Neural progenitor cell (in vitro differentiated cells): ENCODE measurements at regions not wholly inside any gene's neighbourhood (a gene's known extent, or its start where the extent isn't known, plus 50 kb on each side); places are given as distances from the start of the nearest gene placed in this dataset.

Experiments
- DNase-seq: peaks from one replicate; pipeline ENCODE4 v3.0.0-alpha.2; 2016; ENCODE audit warnings: low spot score
- H2AFZ ChIP-seq: fragments of 200-600 bp; sonication (generic); replicated peaks from 2 replicates; pipeline ENCODE4 v1.6.1; 2016; ENCODE audit warnings: antibody characterized with exemption
- H3F3A ChIP-seq: fragments of 200-600 bp; sonication (generic); 2 replicates; pipeline ENCODE4 v1.6.1; 2016; ENCODE audit warnings: antibody characterized with exemption, low read depth
- H3K27ac ChIP-seq: fragments of 200-600 bp; sonication (generic); 2 replicates; pipeline ENCODE4 v1.5.1; 2016; ENCODE audit warnings: mild to moderate bottlenecking
- H3K27me3 ChIP-seq: fragments of 200-600 bp; sonication (generic); 2 replicates; pipeline ENCODE4 v1.6.1; 2016; ENCODE audit warnings: mild to moderate bottlenecking, moderate library complexity
- H3K36me3 ChIP-seq: fragments of 200-600 bp; sonication (generic); 2 replicates; pipeline ENCODE4 v1.5.1; 2016
- H3K4me1 ChIP-seq: fragments of 200-600 bp; sonication (generic); 2 replicates; pipeline ENCODE4 v1.6.1; 2016; ENCODE audit warnings: mixed run types
- H3K4me2 ChIP-seq: fragments of 200-600 bp; sonication (generic); 2 replicates; pipeline ENCODE4 v1.6.1; 2016
- H3K4me3 ChIP-seq: fragments of 200-600 bp; sonication (generic); 2 replicates; pipeline ENCODE4 v1.5.1; 2016
- H3K79me2 ChIP-seq: fragments of 200-600 bp; sonication (generic); 2 replicates; pipeline ENCODE4 v1.6.1; 2016; ENCODE audit warnings: low read depth
- H3K9ac ChIP-seq: fragments of 200-600 bp; sonication (generic); 2 replicates; pipeline ENCODE4 v1.6.1; 2016
- H3K9me3 ChIP-seq: fragments of 200-600 bp; sonication (generic); 2 replicates; pipeline ENCODE4 v1.5.1; 2016; ENCODE audit warnings: low read depth
- H4K20me1 ChIP-seq: fragments of 200-600 bp; sonication (generic); 2 replicates; pipeline ENCODE4 v1.6.1; 2016; ENCODE audit warnings: low read depth
- H3K27ac Mint-ChIP-seq: 3 replicates; pipeline ENCODE4 v1.8.0; 2021; ENCODE audit warnings: mixed read lengths
- H3K27me3 Mint-ChIP-seq: 2 replicates; pipeline ENCODE4 v1.8.0; 2022; ENCODE audit warnings: low read depth, mild to moderate bottlenecking, inconsistent platforms, moderate library complexity, mixed read lengths; ENCODE audit not compliant: insufficient read depth
- H3K36me3 Mint-ChIP-seq: 3 replicates; pipeline ENCODE4 v1.8.0; 2021; ENCODE audit warnings: mixed read lengths
- H3K4me1 Mint-ChIP-seq: 3 replicates; pipeline ENCODE4 v1.8.0; 2021; ENCODE audit warnings: mixed read lengths
- H3K4me3 Mint-ChIP-seq: 3 replicates; pipeline ENCODE4 v1.8.0; 2021; ENCODE audit warnings: mild to moderate bottlenecking, moderate library complexity, mixed read lengths
- H3K9me3 Mint-ChIP-seq: 3 replicates; pipeline ENCODE4 v1.8.0; 2020; ENCODE audit warnings: mixed read lengths
- CTCF ChIP-seq: fragments of 200-600 bp; sonication (generic); IDR thresholded peaks from 2 replicates; pipeline ENCODE4 v1.5.1; 2017; ENCODE audit warnings: antibody characterized with exemption, mild to moderate bottlenecking
- EZH2 ChIP-seq: fragments of 200-600 bp; sonication (generic); IDR thresholded peaks from 2 replicates; pipeline ENCODE4 v1.6.1; 2017; ENCODE audit warnings: antibody characterized with exemption, mild to moderate bottlenecking, moderate library complexity
- EZH2phosphoT487 ChIP-seq: fragments of 200-600 bp; sonication (generic); IDR thresholded peaks from 2 replicates; pipeline ENCODE4 v1.6.1; 2017; ENCODE audit warnings: antibody characterized with exemption

- no peaks in the 10 kb centered on the region for H3K36me3 ChIP-seq
- DNase-seq: peak; percentile 57
- H3K9ac ChIP-seq: no peak overlapping the region
- H3K36me3 Mint-ChIP-seq: no peaks in the 10 kb centered on the region
- H3K4me1 ChIP-seq: no peaks in the 10 kb centered on the region
- H3K79me2 ChIP-seq: no peaks in the 10 kb centered on the region
- no peaks in the 10 kb centered on the region for H3K4me1 Mint-ChIP-seq
- no peak overlapping the region for H3K27ac ChIP-seq
- no peak overlapping the region for H3K4me3 ChIP-seq
- H3K27me3 Mint-ChIP-seq: peaks cover 5% of the 10 kb centered on the region
- H4K20me1 ChIP-seq: no peaks in the 10 kb centered on the region
- H3K4me3 Mint-ChIP-seq: no peak overlapping the region
- peaks cover 16% of the 10 kb centered on the region for H3K9me3 Mint-ChIP-seq
- no peak overlapping the region for H3K27ac Mint-ChIP-seq
- no peak overlapping the region for H2AFZ ChIP-seq
- no peak overlapping the region for H3K4me2 ChIP-seq
- no peaks in the 10 kb centered on the region for H3K27me3 ChIP-seq
- no peaks in the 10 kb centered on the region for H3K9me3 ChIP-seq
- TF ChIP-seq EZH2phosphoT487: no peak
- peak; percentile 67 for TF ChIP-seq CTCF
- no peaks in the 10 kb centered on the region for H3F3A ChIP-seq
Observed at GRCh38 chr20:40532103-40532502, 156.9 kb downstream of the MAFB start.

GRCh38 chr20:40525351-40525750, 163.7 kb downstream of the MAFB start:
- TF ChIP-seq CTCF: no peak
- TF ChIP-seq EZH2phosphoT487: no peak
- TF ChIP-seq EZH2: no peak
- H3K36me3 ChIP-seq: no peaks in the 10 kb centered on the region
- no peaks in the 10 kb centered on the region for H3K27me3 ChIP-seq
- DNase-seq: no peak
- no peak overlapping the region for H3K4me3 ChIP-seq
- Mint-ChIP-seq H3K9me3 (no peaks in the 10 kb centered on the region), H3K27me3 (peaks cover 3% of the 10 kb centered on the region), H3K27ac (no peak overlapping the region), H3K4me3 (no peak overlapping the region), H3K36me3 (no peaks in the 10 kb centered on the region), H3K4me1 (no peaks in the 10 kb centered on the region)
- no peaks in the 10 kb centered on the region for H3F3A ChIP-seq
- no peak overlapping the region for H3K9ac ChIP-seq
- H3K4me2 ChIP-seq: no peak overlapping the region
- no peak overlapping the region for H2AFZ ChIP-seq
- H3K79me2 ChIP-seq: no peaks in the 10 kb centered on the region
- H3K9me3 ChIP-seq: no peaks in the 10 kb centered on the region
- no peak overlapping the region for H3K27ac ChIP-seq
- H3K4me1 ChIP-seq: no peaks in the 10 kb centered on the region
- no peaks in the 10 kb centered on the region for H4K20me1 ChIP-seq

- H3K4me3 ChIP-seq: no peak overlapping the region
- no peaks in the 10 kb centered on the region for H3K27me3 ChIP-seq
- H3K4me1 ChIP-seq: no peaks in the 10 kb centered on the region
- H3K9me3 ChIP-seq: no peaks in the 10 kb centered on the region
- H3K4me1 Mint-ChIP-seq: no peaks in the 10 kb centered on the region
- H3K9me3 Mint-ChIP-seq: no peaks in the 10 kb centered on the region
- no peak for DNase-seq
- H3K79me2 ChIP-seq: no peaks in the 10 kb centered on the region
- H3K27ac Mint-ChIP-seq: no peak overlapping the region
- no peaks in the 10 kb centered on the region for H3F3A ChIP-seq
- H3K9ac ChIP-seq: no peak overlapping the region
- no peak overlapping the region for H3K4me3 Mint-ChIP-seq
- no peak overlapping the region for H2AFZ ChIP-seq
- H3K36me3 ChIP-seq: no peaks in the 10 kb centered on the region
- H3K4me2 ChIP-seq: no peak overlapping the region
- no peak for TF ChIP-seq CTCF
- no peak for TF ChIP-seq EZH2
- TF ChIP-seq EZH2phosphoT487: no peak
- peaks cover 3% of the 10 kb centered on the region for H3K27me3 Mint-ChIP-seq
- H4K20me1 ChIP-seq: no peaks in the 10 kb centered on the region
- no peak overlapping the region for H3K27ac ChIP-seq
- no peaks in the 10 kb centered on the region for H3K36me3 Mint-ChIP-seq
Observed at GRCh38 chr20:40524071-40524470, 165.0 kb downstream of the MAFB start.

- no peak overlapping the region for H3K4me2 ChIP-seq
- H4K20me1 ChIP-seq: no peaks in the 10 kb centered on the region
- H3K4me1 ChIP-seq: no peaks in the 10 kb centered on the region
- H3K27ac ChIP-seq: no peak overlapping the region
- no peak overlapping the region for H2AFZ ChIP-seq
- no peaks in the 10 kb centered on the region for H3K9me3 Mint-ChIP-seq
- no peaks in the 10 kb centered on the region for H3K79me2 ChIP-seq
- H3K27ac Mint-ChIP-seq: no peak overlapping the region
- DNase-seq: no peak
- no peaks in the 10 kb centered on the region for H3K4me1 Mint-ChIP-seq
- TF ChIP-seq EZH2: no peak
- no peak for TF ChIP-seq CTCF
- TF ChIP-seq EZH2phosphoT487: no peak
- H3F3A ChIP-seq: no peaks in the 10 kb centered on the region
- no peaks in the 10 kb centered on the region for H3K9me3 ChIP-seq
- H3K4me3 Mint-ChIP-seq: no peak overlapping the region
- no peak overlapping the region for H3K9ac ChIP-seq
- H3K4me3 ChIP-seq: no peak overlapping the region
- H3K27me3 Mint-ChIP-seq: peaks cover 3% of the 10 kb centered on the region
- no peaks in the 10 kb centered on the region for H3K36me3 Mint-ChIP-seq
- H3K36me3 ChIP-seq: no peaks in the 10 kb centered on the region
- no peaks in the 10 kb centered on the region for H3K27me3 ChIP-seq
Observed at GRCh38 chr20:40522405-40522804, 166.6 kb downstream of the MAFB start.
